Chondrocyte (in vitro differentiated cells): ENCODE measurements at regions not wholly inside any gene's neighbourhood (a gene's known extent, or its start where the extent isn't known, plus 50 kb on each side); places are given as distances from the start of the nearest gene placed in this dataset.
A peak's percentile ranks its signal among the peaks of the same experiment; 100 is the strongest.
"Not testable (repeated sequence)": the region's sequence is repeated elsewhere in the genome, so short reads cannot be mapped to it uniquely, and the experiment has no call there.

ENCODE experiments used
- DNase-seq: peaks from one replicate; pipeline ENCODE4 v3.0.0; 2021; ENCODE audit warnings: mixed read lengths, low spot score
- H3K27ac Mint-ChIP-seq: one replicate; pipeline ENCODE4 v1.8.0; 2021; ENCODE audit warnings: mild to moderate bottlenecking, moderate library complexity, mixed read lengths; ENCODE audit not compliant: unreplicated experiment
- H3K27me3 Mint-ChIP-seq: 2 replicates; pipeline ENCODE4 v1.8.0; 2021; ENCODE audit warnings: low read depth, mixed read lengths
- H3K36me3 Mint-ChIP-seq: 2 replicates; pipeline ENCODE4 v1.8.0; 2021; ENCODE audit warnings: low read depth, mixed read lengths
- H3K4me1 Mint-ChIP-seq: 2 replicates; pipeline ENCODE4 v1.8.0; 2021; ENCODE audit warnings: low read depth, mild to moderate bottlenecking, mixed read lengths
- H3K4me3 Mint-ChIP-seq: one replicate; pipeline ENCODE4 v1.8.0; 2021; ENCODE audit warnings: mild to moderate bottlenecking, moderate library complexity, mixed read lengths; ENCODE audit not compliant: unreplicated experiment
- H3K9me3 Mint-ChIP-seq: 2 replicates; pipeline ENCODE4 v1.8.0; 2021; ENCODE audit warnings: low read depth, mixed read lengths
- TF ChIP-seq, protein P1 (sequence below): fragments of 200-600 bp; sonication (generic); IDR thresholded peaks from 2 replicates; pipeline ENCODE4 v1.5.0; 2021; ENCODE audit warnings: antibody characterized with exemption, mild to moderate bottlenecking, moderate library complexity

DNA sequence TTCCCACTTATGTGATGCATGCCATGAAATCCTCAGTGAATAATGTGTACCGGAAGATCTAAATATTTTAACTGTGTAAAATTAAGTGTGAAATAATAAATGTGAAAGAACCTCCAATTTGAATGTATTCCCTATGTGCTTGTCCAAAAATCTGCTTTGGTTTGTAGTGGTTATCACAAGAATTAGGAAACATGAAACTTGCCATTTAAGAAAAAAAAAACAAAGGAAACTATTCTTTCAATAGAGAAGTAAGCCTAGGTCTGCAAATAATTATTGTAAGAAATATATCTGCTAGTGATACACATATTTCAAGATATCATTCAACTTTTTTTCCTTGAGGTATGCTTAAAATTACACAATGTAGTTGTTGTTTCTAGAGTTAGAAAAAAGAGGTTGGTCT, 500.4 kb downstream of the SLC6A15 start:
- Mint-ChIP-seq H3K9me3 (no peaks in the 10 kb centered on the region), H3K36me3 (no peaks in the 10 kb centered on the region), H3K27me3 (no peaks in the 10 kb centered on the region), H3K4me3 (no peak overlapping the region), H3K4me1 (peaks cover 19% of the 10 kb centered on the region), H3K27ac (no peak overlapping the region)
- DNase-seq: no peak
- TF ChIP-seq, protein P1, sequence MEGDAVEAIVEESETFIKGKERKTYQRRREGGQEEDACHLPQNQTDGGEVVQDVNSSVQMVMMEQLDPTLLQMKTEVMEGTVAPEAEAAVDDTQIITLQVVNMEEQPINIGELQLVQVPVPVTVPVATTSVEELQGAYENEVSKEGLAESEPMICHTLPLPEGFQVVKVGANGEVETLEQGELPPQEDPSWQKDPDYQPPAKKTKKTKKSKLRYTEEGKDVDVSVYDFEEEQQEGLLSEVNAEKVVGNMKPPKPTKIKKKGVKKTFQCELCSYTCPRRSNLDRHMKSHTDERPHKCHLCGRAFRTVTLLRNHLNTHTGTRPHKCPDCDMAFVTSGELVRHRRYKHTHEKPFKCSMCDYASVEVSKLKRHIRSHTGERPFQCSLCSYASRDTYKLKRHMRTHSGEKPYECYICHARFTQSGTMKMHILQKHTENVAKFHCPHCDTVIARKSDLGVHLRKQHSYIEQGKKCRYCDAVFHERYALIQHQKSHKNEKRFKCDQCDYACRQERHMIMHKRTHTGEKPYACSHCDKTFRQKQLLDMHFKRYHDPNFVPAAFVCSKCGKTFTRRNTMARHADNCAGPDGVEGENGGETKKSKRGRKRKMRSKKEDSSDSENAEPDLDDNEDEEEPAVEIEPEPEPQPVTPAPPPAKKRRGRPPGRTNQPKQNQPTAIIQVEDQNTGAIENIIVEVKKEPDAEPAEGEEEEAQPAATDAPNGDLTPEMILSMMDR: no peak

DNA sequence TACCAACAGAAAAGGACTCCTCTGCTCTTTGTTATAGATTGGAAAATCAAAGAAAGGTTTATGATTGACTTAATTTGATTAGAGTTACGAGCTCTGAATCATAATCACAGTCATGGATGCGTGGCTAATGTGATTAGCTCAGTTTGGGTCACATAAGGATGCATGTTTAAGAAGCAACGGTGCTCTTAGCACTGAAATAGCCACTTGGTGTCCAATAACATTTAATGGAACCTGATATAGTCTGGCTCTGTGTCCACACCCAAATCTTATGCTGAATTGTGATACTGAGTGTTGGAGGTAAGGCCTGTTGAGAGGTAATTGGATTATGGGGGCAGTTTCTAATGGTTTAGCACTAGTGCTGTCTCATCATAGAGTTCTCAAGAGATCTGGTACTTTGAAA, 501.6 kb downstream of the SLC6A15 start:
- peaks cover 15% of the 10 kb centered on the region for H3K4me1 Mint-ChIP-seq
- no peak overlapping the region for H3K27ac Mint-ChIP-seq
- TF ChIP-seq, protein P1: no peak
- H3K4me3 Mint-ChIP-seq: no peak overlapping the region
- no peaks in the 10 kb centered on the region for H3K27me3 Mint-ChIP-seq
- H3K9me3 Mint-ChIP-seq: no peaks in the 10 kb centered on the region
- H3K36me3 Mint-ChIP-seq: no peaks in the 10 kb centered on the region
- DNase-seq: no peak

DNA sequence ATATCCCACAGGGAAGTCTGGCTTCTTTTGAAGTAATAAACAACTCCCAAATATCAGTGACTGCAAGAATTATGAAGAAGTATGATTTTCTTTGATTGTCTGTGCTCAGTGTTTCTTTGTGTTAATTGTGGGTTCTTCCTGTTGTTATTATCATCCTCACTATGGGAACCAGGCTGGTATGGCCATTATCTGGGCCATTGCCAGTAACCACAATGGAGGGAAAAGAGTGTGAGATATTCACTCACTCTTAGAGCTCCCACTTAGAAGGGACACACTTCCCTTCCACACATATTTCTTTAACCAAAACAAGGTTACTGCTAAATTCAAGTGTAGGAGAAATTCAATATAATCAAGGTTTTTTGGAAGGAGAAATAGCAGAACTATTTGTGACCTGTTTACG, 503.7 kb downstream of the SLC6A15 start:
- TF ChIP-seq, protein P1: no peak
- Mint-ChIP-seq H3K4me3 (no peak overlapping the region), H3K9me3 (peaks cover 6% of the 10 kb centered on the region), H3K27ac (no peak overlapping the region), H3K27me3 (no peaks in the 10 kb centered on the region), H3K4me1 (peaks cover 15% of the 10 kb centered on the region), H3K36me3 (no peaks in the 10 kb centered on the region)
- no peak for DNase-seq

DNA sequence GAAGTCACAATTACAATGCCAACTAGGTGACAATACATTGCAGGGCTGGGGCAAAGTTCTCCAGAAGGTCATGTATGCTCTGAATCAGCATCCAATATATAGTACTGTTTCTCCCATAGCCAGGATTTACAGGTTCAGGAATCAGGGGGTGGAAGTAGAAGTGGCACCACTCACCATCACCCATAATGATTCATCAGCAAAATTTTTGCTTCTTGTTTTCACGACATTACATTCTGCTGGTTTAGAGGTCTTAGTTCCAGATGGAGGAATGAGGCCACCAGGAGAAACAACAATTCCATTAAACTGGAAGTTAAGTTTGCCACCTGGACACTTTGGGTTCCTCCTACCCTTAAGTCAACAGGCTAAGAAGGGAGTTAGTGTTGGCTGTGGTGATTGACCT, 505.9 kb downstream of the SLC6A15 start:
- H3K4me1 Mint-ChIP-seq, H3K36me3 Mint-ChIP-seq, H3K27ac Mint-ChIP-seq, H3K27me3 Mint-ChIP-seq, H3K4me3 Mint-ChIP-seq, DNase-seq, H3K9me3 Mint-ChIP-seq: not testable (repeated sequence)

DNA sequence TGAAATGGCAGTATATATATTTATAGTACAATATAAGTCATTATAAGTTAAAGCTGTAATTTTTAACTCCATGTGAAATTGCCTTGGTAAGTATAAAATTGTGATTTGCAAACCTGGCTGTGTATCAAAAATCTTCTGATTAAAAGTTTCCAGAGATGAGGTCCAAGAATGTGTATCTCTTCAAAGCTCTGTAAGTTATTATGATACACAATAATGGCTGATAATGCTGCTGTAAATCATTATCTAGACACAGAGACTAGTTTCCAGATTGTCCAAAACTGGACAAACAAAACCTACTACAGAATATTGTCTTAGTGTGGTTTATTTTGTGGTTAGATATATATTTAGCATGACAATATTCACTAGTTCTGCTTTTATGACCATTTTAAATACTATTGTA, 514.8 kb downstream of the SLC6A15 start:
- no peak for DNase-seq
- peaks cover 12% of the 10 kb centered on the region for H3K27me3 Mint-ChIP-seq
- no peaks in the 10 kb centered on the region for H3K4me1 Mint-ChIP-seq
- peaks cover 3% of the 10 kb centered on the region for H3K9me3 Mint-ChIP-seq
- no peak overlapping the region for H3K27ac Mint-ChIP-seq
- H3K4me3 Mint-ChIP-seq: no peak overlapping the region
- TF ChIP-seq, protein P1: no peak
- H3K36me3 Mint-ChIP-seq: peaks cover 3% of the 10 kb centered on the region

DNA sequence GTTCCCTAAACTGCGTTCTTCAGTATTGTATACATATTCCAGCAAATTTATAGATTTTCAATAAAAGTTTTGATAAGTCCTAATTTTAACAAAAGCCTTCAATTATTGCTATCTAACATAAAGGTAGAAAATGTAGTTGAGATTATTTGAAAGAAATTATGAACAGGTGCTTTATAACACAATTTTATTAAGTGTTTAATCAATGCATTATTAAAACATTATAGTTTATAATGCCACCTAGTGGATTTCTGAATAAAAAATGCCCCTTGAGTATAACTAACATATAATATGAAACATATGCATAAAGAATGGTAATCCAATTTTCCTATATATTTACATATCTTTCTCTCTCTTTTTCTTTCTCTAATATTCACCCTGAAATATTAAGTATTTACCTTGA, 515.3 kb downstream of the SLC6A15 start:
- Mint-ChIP-seq H3K36me3 (peaks cover 3% of the 10 kb centered on the region), H3K27me3 (peaks cover 12% of the 10 kb centered on the region)
- DNase-seq: no peak

DNA sequence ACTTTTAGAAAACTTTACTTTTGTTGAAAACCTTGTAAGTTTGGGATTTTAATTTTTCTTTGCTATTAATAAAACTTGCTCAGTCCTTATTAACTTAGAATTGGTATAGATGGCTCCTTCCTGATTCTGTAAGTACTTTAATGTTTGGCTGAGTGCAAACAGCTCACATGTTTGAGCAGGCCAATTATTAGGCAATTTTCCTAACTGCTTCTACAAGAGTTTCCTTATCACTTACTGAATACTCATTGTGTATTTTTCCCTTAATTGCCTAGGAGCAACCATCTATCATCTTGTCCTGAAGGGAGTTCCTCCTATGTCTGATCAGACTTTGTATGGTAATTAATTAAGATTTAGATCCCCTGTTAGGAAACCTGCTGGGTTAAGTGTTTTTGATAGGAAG, 521.4 kb downstream of the SLC6A15 start:
- H3K36me3 Mint-ChIP-seq, H3K27ac Mint-ChIP-seq, H3K4me1 Mint-ChIP-seq, DNase-seq, H3K4me3 Mint-ChIP-seq, H3K9me3 Mint-ChIP-seq: not testable (repeated sequence)
- peaks cover 19% of the 10 kb centered on the region for H3K27me3 Mint-ChIP-seq

More for the DNA sequence above, 515.3 kb downstream of the SLC6A15 start:
- H3K4me1 Mint-ChIP-seq: no peaks in the 10 kb centered on the region
- TF ChIP-seq, protein P1: peak; percentile 82
- H3K27ac Mint-ChIP-seq: no peak overlapping the region
- H3K9me3 Mint-ChIP-seq: peaks cover 3% of the 10 kb centered on the region
- no peak overlapping the region for H3K4me3 Mint-ChIP-seq
